Stimulated activated CD8-positive, alpha-beta memory T cell treated with anti-CD3 and anti-CD28 coated beads, Interleukin-15, amount 100 ng/mL, for 4 hours (primary cell): ENCODE measurements at regions not wholly inside any gene's neighbourhood (a gene's known extent, or its start where the extent isn't known, plus 50 kb on each side); places are given as distances from the start of the nearest gene placed in this dataset.

Experiments used
- DNase-seq, 2 donors: peaks; one replicate each; pipeline ENCODE4 v3.0.0-alpha.2; 2020; ENCODE audit warnings: low read depth in 2 of 2

GRCh38 chr6:43950051-43950605, 177.1 kb downstream of the MRPL14 start:
- DNase-seq = no peak

GRCh38 chr6:43949551-43949991, 177.7 kb downstream of the MRPL14 start:
- DNase-seq = no peak

GRCh38 chr6:43948527-43949485, 178.4 kb downstream of the MRPL14 start:
- no peak for DNase-seq

GRCh38 chr6:43947860-43948259, 177.8 kb downstream of the VEGFA start:
- DNase-seq = no peak

- DNase-seq = no peak
These were observed 176.8 kb downstream of the VEGFA start for GRCh38 chr6:43946641-43947363.

GRCh38 chr6:43945768-43946080, 175.7 kb downstream of the VEGFA start:
- no peak for DNase-seq

- DNase-seq = no peak
These were observed 175.1 kb downstream of the VEGFA start for GRCh38 chr6:43944908-43945767.

GRCh38 chr6:43943781-43944250, 173.8 kb downstream of the VEGFA start:
- no peak for DNase-seq

GRCh38 chr6:43943099-43943766, 173.2 kb downstream of the VEGFA start:
- DNase-seq = no peak

GRCh38 chr6:43942616-43943015, 172.6 kb downstream of the VEGFA start:
- DNase-seq = no peak

- DNase-seq = no peak
These were observed 172.0 kb downstream of the VEGFA start for GRCh38 chr6:43942011-43942442.

GRCh38 chr6:43941174-43941573, 171.2 kb downstream of the VEGFA start:
- DNase-seq = no peak

GRCh38 chr6:43940393-43941087, 170.5 kb downstream of the VEGFA start:
- DNase-seq = no peak

- no peak for DNase-seq
These were observed 170.0 kb downstream of the VEGFA start for GRCh38 chr6:43940071-43940392.

- DNase-seq = no peak
These were observed 169.5 kb downstream of the VEGFA start for GRCh38 chr6:43939281-43940070.

GRCh38 chr6:43938178-43939105, 168.4 kb downstream of the VEGFA start:
- DNase-seq = no peak

- no peak for DNase-seq
These were observed 167.5 kb downstream of the VEGFA start for GRCh38 chr6:43937236-43938177.
